Transverse colon (tissue), 4 donors: ENCODE measurements at regions not wholly inside any gene's neighbourhood (a gene's known extent, or its start where the extent isn't known, plus 50 kb on each side); places are given as distances from the start of the nearest gene placed in this dataset.

Experiments
- DNase-seq: peaks from one replicate; pipeline ENCODE4 v3.0.0-alpha.2; 2019
- H3K27ac ChIP-seq, 4 donors: fragments of 200-600 bp; sonication (generic); 2 replicates each; pipeline ENCODE4 v1.5.1; 2016 to 2018; ENCODE audit warnings: inconsistent platforms in 4 of 4
- H3K27me3 ChIP-seq: fragments of 200-600 bp; sonication (generic); 2 replicates; pipeline ENCODE4 v1.5.1; 2017; ENCODE audit warnings: inconsistent platforms
- H3K36me3 ChIP-seq, 4 donors: fragments of 200-600 bp; sonication (generic); 2 replicates each; pipeline ENCODE4 v1.5.1; 2017 to 2019; ENCODE audit warnings: inconsistent platforms in 4 of 4
- H3K4me1 ChIP-seq, 4 donors: fragments of 200-600 bp; sonication (generic); 2 replicates each; pipeline ENCODE4 v1.5.1; 2017 to 2020; ENCODE audit warnings: inconsistent platforms in 4 of 4
- H3K4me3 ChIP-seq, 4 donors: fragments of 200-600 bp; sonication (generic); 1 replicate in 1 of 4; 2 replicates in 3 of 4; pipeline versions ENCODE4 v1.5.1 to v1.6.1; 2017 to 2019; ENCODE audit warnings: inconsistent platforms in 4 of 4
- H3K9me3 ChIP-seq, 2 donors: fragments of 200-600 bp; sonication (generic); 2 replicates each; pipeline ENCODE4 v1.5.1; 2017 to 2019; ENCODE audit warnings: inconsistent platforms in 2 of 2
- EP300 ChIP-seq: sonication (generic); formaldehyde crosslinking; IDR thresholded peaks from one replicate; pipeline ENCODE4 v1.6.1; 2017; ENCODE audit warnings: antibody characterized with exemption, low read depth
- POLR2A ChIP-seq: fragments of 450-650 bp; IDR thresholded peaks from one replicate; pipeline ENCODE4 v1.6.1; 2016; ENCODE audit warnings: antibody characterized with exemption, mild to moderate bottlenecking, moderate library complexity
- POLR2AphosphoS5 ChIP-seq, 3 donors: sonication (generic); formaldehyde crosslinking; IDR thresholded peaks; one replicate each; pipeline ENCODE4 v1.6.1; 2016; ENCODE audit warnings: antibody characterized with exemption in 3 of 3
- WGBS, 2 donors: methylation state at CpG; one replicate each; pipeline ENCODE4 v1.1.5; 2018; ENCODE audit warnings: low coverage in 1 of 2; 5-methylcytosine and 5-hydroxymethylcytosine counted together
- in situ Hi-C, 4 donors: fragments of 200-750 bp; cut with MboI; loops; one replicate each; pipeline versions ENCODE4 v1.15.0 to v1.15.1; 2017; ENCODE audit warnings: low sequenced_read_pairs in 3 of 4, low pct_ligation_motif_present in 1 of 4, low pct_unique_long_range_greater_than_20kb in 1 of 4
- intact Hi-C: fragments of 100-400 bp; cut with DNase I; formaldehyde crosslinking; loops from one replicate; pipeline ENCODE4 v1.15.1; 2023; ENCODE audit warnings: low total_unique reads
- TF ChIP-seq, protein P1 (sequence below), 5 experiments: fragments of 200-600 bp in 3 of 5; fragments of 450-650 bp in 2 of 5; sonication (generic) in 3 of 5; IDR thresholded peaks; 1 replicate in 2 of 5; 2 replicates in 3 of 5; pipeline ENCODE4 v1.5.1; 2016 to 2017; ENCODE audit warnings: antibody characterized with exemption in 5 of 5, inconsistent platforms in 3 of 5, mild to moderate bottlenecking in 2 of 5, moderate library complexity in 1 of 5

DNA sequence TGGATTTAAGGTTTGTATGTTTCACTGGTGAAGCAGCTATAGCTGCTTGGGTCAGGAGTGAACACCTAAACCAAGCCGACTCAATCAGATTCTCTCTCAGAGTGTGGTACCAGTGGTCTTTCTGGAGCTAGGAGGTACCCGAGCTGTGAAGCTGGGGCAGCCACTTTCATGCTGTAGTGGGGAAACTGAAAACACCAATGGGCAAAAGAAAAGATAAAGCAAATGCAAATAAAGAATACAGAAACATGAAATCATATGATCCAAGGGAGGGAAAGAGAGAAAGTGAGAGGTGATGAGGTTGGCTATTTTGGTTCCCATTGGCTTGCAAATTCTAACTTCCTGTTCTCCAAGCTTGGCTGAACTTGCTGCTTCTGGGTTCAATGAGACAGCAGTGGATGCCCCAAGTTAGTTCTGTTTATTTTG is 212.3 kb upstream of the CFAP20DC start:
- 65 to 83% methylated on average over 1 to 2 of the region's 2 CpGs for WGBS, 2 donors
- H3K36me3 ChIP-seq: no peaks in the 10 kb centered on the region
- H3K4me3 ChIP-seq: no peak overlapping the region
- H3K4me1 ChIP-seq: no peaks in the 10 kb centered on the region
- intact Hi-C loops (no loop called here), in situ Hi-C loops (no loop called here)
- H3K9me3 ChIP-seq: no peaks in the 10 kb centered on the region
- no peaks in the 10 kb centered on the region for H3K27me3 ChIP-seq
- H3K27ac ChIP-seq: no peak overlapping the region
- no peak for TF ChIP-seq POLR2AphosphoS5 (IDR thresholded peaks at IDR 0.05)
- TF ChIP-seq EP300: no peak
- DNase-seq: no peak

DNA sequence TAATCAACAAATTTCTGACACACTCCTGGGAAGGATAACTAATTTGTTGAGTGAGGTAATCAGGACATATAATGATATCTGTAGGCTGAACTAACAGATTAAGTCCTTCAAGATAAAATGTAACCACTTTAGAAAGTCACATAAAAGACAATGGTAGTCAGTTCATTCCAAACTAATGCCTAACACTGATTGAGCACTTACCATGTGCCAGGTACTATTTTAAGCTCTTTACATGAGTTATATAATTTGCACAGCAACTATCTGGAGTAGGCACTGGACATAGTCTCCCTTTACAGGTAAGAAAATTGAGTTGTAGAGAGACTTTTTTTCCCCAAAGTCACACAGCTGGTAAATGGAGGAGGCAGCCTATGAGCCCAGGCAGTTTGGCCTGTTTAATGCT is 211.2 kb upstream of the CFAP20DC start:
- Histone ChIP-seq H3K9me3 (no peaks in the 10 kb centered on the region), H3K4me3 (no peak overlapping the region), H3K4me1 (no peaks in the 10 kb centered on the region), H3K36me3 (no peaks in the 10 kb centered on the region), H3K27ac (no peak overlapping the region), H3K27me3 (no peaks in the 10 kb centered on the region)
- intact Hi-C loops: no loop called here
- TF ChIP-seq POLR2AphosphoS5 (IDR thresholded peaks at IDR 0.05): no peak
- TF ChIP-seq EP300: no peak
- no peak for TF ChIP-seq POLR2A
- TF ChIP-seq, protein P1, sequence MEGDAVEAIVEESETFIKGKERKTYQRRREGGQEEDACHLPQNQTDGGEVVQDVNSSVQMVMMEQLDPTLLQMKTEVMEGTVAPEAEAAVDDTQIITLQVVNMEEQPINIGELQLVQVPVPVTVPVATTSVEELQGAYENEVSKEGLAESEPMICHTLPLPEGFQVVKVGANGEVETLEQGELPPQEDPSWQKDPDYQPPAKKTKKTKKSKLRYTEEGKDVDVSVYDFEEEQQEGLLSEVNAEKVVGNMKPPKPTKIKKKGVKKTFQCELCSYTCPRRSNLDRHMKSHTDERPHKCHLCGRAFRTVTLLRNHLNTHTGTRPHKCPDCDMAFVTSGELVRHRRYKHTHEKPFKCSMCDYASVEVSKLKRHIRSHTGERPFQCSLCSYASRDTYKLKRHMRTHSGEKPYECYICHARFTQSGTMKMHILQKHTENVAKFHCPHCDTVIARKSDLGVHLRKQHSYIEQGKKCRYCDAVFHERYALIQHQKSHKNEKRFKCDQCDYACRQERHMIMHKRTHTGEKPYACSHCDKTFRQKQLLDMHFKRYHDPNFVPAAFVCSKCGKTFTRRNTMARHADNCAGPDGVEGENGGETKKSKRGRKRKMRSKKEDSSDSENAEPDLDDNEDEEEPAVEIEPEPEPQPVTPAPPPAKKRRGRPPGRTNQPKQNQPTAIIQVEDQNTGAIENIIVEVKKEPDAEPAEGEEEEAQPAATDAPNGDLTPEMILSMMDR (IDR thresholded peaks at IDR 0.05): no peak
- DNase-seq: no peak
- in situ Hi-C loops: no loop called here

DNA sequence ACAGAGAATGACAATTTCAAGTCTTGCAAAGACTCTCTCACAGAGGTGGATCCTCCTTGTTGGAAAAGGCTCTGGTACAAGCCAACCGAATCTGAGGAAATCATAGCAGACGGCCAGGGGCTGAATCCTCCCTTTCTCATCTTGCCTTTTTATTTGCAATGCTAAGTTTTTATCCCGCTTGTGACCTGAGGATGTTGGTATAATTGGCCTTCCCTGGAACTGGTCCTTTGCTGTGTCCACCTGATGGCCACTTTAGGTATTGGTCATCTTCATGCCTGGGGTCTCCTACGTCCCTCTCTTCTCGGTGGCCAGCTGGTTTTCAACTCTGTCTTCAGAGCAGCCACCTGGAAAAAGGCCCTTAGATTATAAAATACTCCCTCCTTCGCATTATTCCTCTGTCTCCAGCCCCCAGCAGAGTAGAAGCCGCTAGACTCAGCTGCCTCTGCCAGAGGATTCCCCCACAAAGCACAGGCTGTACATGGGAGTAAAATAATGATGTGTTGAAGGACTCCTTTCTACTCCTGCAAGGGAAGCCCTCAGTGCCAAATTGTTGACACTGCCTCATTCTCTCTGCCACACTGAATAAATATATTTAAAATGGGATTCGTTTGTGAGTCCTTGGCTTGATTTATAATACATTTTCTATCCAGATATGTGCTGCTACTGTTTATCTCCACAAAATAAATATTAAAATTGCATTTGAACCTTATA is 208.9 kb upstream of the CFAP20DC start:
- Histone ChIP-seq H3K36me3 (no peaks in the 10 kb centered on the region), H3K27ac (no peak overlapping the region), H3K4me3 (no peak overlapping the region), H3K27me3 (no peaks in the 10 kb centered on the region), H3K4me1 (no peaks in the 10 kb centered on the region), H3K9me3 (no peaks in the 10 kb centered on the region)
- intact Hi-C loops: no loop called here
- 91 to 92% methylated on average over 7 to 8 of the region's 8 CpGs for WGBS, 2 donors
- DNase-seq: no peak
- TF ChIP-seq EP300: no peak
- no peak for TF ChIP-seq POLR2AphosphoS5 (IDR thresholded peaks at IDR 0.05)
- TF ChIP-seq, protein P1 (IDR thresholded peaks at IDR 0.05): no peak
- no peak for TF ChIP-seq POLR2A
- in situ Hi-C loops: no loop called here

DNA sequence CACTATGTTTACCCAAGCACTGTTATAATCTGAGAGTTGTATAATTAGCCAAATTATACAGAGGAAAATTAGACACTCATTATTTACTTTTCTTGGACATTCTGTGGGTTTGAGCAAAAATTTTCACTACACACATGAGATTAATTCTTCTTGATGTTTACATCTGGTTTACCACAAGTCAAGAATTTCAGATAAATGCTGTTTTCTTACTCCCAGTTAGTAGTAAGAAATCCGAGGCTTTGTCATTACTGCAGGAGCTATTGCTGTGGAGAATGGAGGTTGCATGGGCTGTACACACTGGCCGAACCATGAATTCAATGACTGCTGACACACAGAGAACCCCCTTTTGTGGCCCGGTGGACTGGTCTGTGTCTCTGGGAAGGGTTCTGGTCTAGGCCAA is 207.7 kb upstream of the CFAP20DC start:
- Histone ChIP-seq H3K4me1 (no peaks in the 10 kb centered on the region), H3K4me3 (no peak overlapping the region), H3K9me3 (no peaks in the 10 kb centered on the region), H3K27ac (no peak overlapping the region), H3K27me3 (no peaks in the 10 kb centered on the region), H3K36me3 (no peaks in the 10 kb centered on the region)
- intact Hi-C loops: no loop called here
- no peak for TF ChIP-seq EP300
- no peak for TF ChIP-seq POLR2A
- TF ChIP-seq, protein P1 (IDR thresholded peaks at IDR 0.05): no peak
- TF ChIP-seq POLR2AphosphoS5 (IDR thresholded peaks at IDR 0.05): no peak
- WGBS, 2 donors: 80 to 90% methylated on average over 1 to 3 of the region's 3 CpGs
- in situ Hi-C loops: no loop called here
- no peak for DNase-seq

DNA sequence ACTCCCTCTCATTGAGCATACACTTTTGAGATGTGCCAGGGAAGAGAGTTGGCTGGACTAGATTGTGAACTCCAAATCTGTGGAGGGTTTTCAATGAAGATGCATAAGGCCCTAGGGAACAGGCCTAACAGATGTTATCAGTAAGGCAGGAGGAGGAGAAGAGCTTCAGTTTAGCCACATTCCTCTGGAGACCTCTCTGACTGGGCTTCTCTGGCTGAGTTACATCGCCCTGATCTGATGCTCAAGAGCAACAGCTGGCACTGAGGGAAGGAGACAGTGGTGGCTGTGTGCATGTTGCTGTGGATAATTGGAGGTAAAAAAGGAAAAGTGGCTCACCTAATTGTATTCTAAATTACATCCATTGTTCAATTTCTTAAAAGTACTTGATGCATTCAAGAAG is 206.4 kb upstream of the CFAP20DC start:
- Histone ChIP-seq H3K27ac (no peak overlapping the region), H3K27me3 (no peaks in the 10 kb centered on the region), H3K9me3 (no peaks in the 10 kb centered on the region), H3K36me3 (no peaks in the 10 kb centered on the region), H3K4me3 (no peak overlapping the region), H3K4me1 (no peaks in the 10 kb centered on the region)
- in situ Hi-C loops (no loop called here), intact Hi-C loops (no loop called here)
- WGBS, 2 donors: 59 to 100% methylated on average over 1 of the region's 1 CpG
- no peak for DNase-seq
- TF ChIP-seq POLR2A (no peak), POLR2AphosphoS5 (IDR thresholded peaks at IDR 0.05) (no peak), EP300 (no peak)
- TF ChIP-seq, protein P1 (IDR thresholded peaks at IDR 0.05): no peak
